GM12892 (cell line): ENCODE measurements at regions not wholly inside any gene's neighbourhood (a gene's known extent, or its start where the extent isn't known, plus 50 kb on each side); places are given as distances from the start of the nearest gene placed in this dataset.

Experiments used
- POLR2A ChIP-seq: IDR thresholded peaks from 2 replicates; pipeline ENCODE4 v1.6.1; 2011; ENCODE audit warnings: low read depth, low read length, control low read depth
- POLR2AphosphoS5 ChIP-seq: IDR thresholded peaks from 2 replicates; pipeline ENCODE4 v1.6.1; 2011; ENCODE audit warnings: low read depth, low read length, control low read depth
- TAF1 ChIP-seq: IDR thresholded peaks from 2 replicates; pipeline ENCODE4 v1.6.1; 2011; ENCODE audit warnings: low read depth, mild to moderate bottlenecking, control low read depth, low read length, borderline replicate concordance

DNA sequence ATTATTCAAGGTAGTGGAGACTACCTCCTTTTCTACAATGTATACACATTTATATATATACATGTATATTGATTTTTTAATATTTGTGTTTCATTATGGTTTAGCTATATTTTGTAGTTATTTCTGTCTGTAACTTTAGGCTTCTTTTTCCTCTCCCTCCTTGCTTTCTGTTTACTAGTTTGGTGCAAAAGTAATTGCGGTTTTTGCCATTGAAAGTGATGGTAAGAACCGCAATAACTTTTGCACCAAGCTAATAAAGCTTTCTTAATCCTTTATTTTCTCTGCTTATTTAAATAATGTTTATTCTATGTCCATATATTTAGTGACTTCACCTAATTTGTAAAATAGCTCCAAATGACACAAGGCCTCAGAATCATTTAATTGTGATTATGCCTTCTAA is 195.3 kb upstream of the PLSCR5 start:
- no peak for TF ChIP-seq POLR2A
- no peak for TF ChIP-seq POLR2AphosphoS5
- TF ChIP-seq TAF1, result no peak
